ENCODE measurements at regions not wholly inside any gene's neighbourhood (a gene's known extent, or its start where the extent isn't known, plus 50 kb on each side); places are given as distances from the start of the nearest gene placed in this dataset.
"Not testable (repeated sequence)": the region's sequence is repeated elsewhere in the genome, so short reads cannot be mapped to it uniquely, and the experiment has no call there.

DNA sequence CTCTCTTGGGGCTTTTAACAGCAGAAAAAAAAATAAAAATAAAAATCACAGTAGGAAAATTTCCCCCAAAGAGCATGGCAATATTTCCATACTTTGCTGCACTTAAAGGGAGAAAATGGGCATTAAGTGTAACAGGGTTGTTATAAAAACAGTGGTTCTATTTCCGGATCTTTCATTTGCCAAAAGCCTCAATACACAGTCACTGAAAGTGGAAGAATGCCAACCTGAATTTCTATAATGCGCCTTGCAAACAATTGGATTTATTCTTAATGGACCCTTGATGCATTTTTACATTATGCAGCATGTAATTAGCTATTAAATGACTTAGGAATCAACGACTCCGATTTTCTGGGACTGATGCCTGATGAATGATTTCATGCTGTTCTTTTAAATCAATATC, 127.6 kb upstream of the NANOS1 start (continued):
- TF ChIP-seq YY1 (IDR thresholded peaks at IDR 0.05; ENCODE audit: extremely low read depth, insufficient replicate concordance, low read depth, low read length), result no peak
- TF ChIP-seq CBX3 (IDR thresholded peaks at IDR 0.05; ENCODE audit: low read depth), result no peak

DNA sequence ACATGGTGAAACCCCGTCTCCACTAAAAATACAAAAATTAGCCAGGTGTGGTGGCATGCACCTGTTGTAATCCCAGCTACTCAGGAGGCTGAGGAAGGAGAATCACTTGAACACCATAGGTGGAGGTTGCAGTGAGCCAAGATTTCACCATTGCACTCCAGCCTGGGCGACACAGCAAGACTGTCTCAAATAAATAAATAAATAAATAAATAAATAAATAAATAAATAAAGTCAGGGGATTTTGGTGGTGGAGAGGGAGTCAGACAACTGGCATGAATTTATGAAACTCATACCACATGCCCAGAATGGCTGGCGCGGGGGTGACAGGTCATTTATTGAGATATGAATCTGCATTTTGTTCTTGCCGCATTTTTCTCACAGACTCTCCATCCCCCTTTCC, 126.9 kb upstream of the NANOS1 start:
- CTCF ChIA-PET; H3K4me3 ChIP-seq (replicated peaks in 1 of 2; ENCODE audit: low read depth in 1 of 2, low read length in 2 of 2); H3K27ac ChIP-seq (ENCODE audit: low read depth, low read length); H3K79me2 ChIP-seq (ENCODE audit: insufficient read depth, low read length); H2AFZ ChIP-seq (ENCODE audit: low read depth, low read length, poor library complexity, severe bottlenecking); H3K4me1 ChIP-seq (ENCODE audit: control insufficient read depth in 1 of 2, insufficient read depth in 2 of 2, low read length in 2 of 2); RAD21 ChIA-PET (ENCODE audit: low non-redundant PET in 1 of 2, low total read pairs in 2 of 2, uncharacterized antibody in 2 of 2, unreplicated experiment in 2 of 2); intact Hi-C loops (cut with micrococcal nuclease); H3K4me2 ChIP-seq (ENCODE audit: low read length); H4K20me1 ChIP-seq (ENCODE audit: insufficient read depth); H3K27me3 ChIP-seq (ENCODE audit: insufficient read depth, low read length); H3K9ac ChIP-seq (ENCODE audit: low read length); DNase-seq (ENCODE audit: low read depth, low spot score); ATAC-seq; BruUV-seq (replicated peaks); POLR2A ChIA-PET; H3K36me3 ChIP-seq (ENCODE audit: control insufficient read depth in 1 of 2, insufficient read depth in 2 of 2, low read length in 2 of 2); H3K9me2 ChIP-seq (ENCODE audit: insufficient read depth); H3K9me3 ChIP-seq (ENCODE audit: control insufficient read depth in 1 of 2, insufficient read depth in 1 of 2, low read depth in 1 of 2, low read length in 2 of 2): not testable (repeated sequence)

DNA sequence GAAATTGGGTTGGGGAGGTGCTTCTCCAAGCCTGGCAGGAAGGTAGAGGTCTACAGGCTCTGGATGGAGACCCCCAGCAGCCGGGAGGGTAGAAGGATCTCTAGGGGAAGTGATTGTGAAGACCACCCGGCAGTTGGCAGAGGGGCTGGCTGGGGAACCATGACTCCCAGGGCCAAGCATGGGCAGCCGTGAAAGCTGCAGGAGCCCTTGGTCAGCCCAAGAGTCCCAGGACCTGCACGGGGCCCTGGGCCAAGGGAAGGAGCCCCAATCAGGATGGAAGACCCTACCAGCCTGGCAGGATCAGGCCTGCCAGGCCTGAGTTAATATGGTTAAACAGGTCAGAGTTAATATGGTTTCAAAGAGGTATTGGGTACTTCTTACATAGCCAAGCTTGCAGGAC, 126.3 kb upstream of the NANOS1 start:
- H2AFZ ChIP-seq (ENCODE audit: low read depth, low read length, poor library complexity, severe bottlenecking), result no peak overlapping the region

More for the DNA sequence above, 126.3 kb upstream of the NANOS1 start:
- no peak overlapping the region for H3K4me3 ChIP-seq (replicated peaks in 1 of 2; ENCODE audit: low read depth in 1 of 2, low read length in 2 of 2)
- no peak overlapping the region for H3K9ac ChIP-seq (ENCODE audit: low read length)
- H3K9me3 ChIP-seq (ENCODE audit: control insufficient read depth in 1 of 2, insufficient read depth in 1 of 2, low read depth in 1 of 2, low read length in 2 of 2), result no peaks in the 10 kb centered on the region; a peak in 1 of 4 replicates
- H3K27ac ChIP-seq (ENCODE audit: low read depth, low read length), result no peak overlapping the region
- ChIA-PET RAD21 (ENCODE audit: low non-redundant PET in 1 of 2, low total read pairs in 2 of 2, uncharacterized antibody in 2 of 2, unreplicated experiment in 2 of 2) (no interaction called here), CTCF (no interaction called here), POLR2A (no interaction called here)
- H4K20me1 ChIP-seq (ENCODE audit: insufficient read depth), result no peaks in the 10 kb centered on the region
- no TSS peak for BruUV-seq (replicated peaks)
- no peaks in the 10 kb centered on the region for H3K9me2 ChIP-seq (ENCODE audit: insufficient read depth)
- no peaks in the 10 kb centered on the region for H3K36me3 ChIP-seq (ENCODE audit: control insufficient read depth in 1 of 2, insufficient read depth in 2 of 2, low read length in 2 of 2)
- DNase-seq (ENCODE audit: low read depth, low spot score) (no peak), ATAC-seq (no peak)
- TF ChIP-seq FOSL1 (IDR thresholded peaks at IDR 0.05; ENCODE audit: low read depth), result no peak
- no peak for TF ChIP-seq POLR2A (IDR thresholded peaks at IDR 0.05; ENCODE audit: borderline replicate concordance, extremely low read depth, insufficient read depth, insufficient read length)
- H3K27me3 ChIP-seq (ENCODE audit: insufficient read depth, low read length), result no peaks in the 10 kb centered on the region
- peaks cover 0 to 3% of the 10 kb centered on the region in 2 experiments; a peak in 3 of 4 replicates for H3K4me1 ChIP-seq (ENCODE audit: control insufficient read depth in 1 of 2, insufficient read depth in 2 of 2, low read length in 2 of 2)
- no peak overlapping the region for H3K4me2 ChIP-seq (ENCODE audit: low read length)
- intact Hi-C loops (cut with micrococcal nuclease), result no loop called here
- no peaks in the 10 kb centered on the region for H3K79me2 ChIP-seq (ENCODE audit: insufficient read depth, low read length)

All from HCT116 (cell line).